ENCODE measurements at regions not wholly inside any gene's neighbourhood (a gene's known extent, or its start where the extent isn't known, plus 50 kb on each side); places are given as distances from the start of the nearest gene placed in this dataset.

- DNase-seq (ENCODE audit: extremely low read depth, low read depth, low spot score), result no peak
These were observed 245.6 kb upstream of the PEX5L start for GRCh38 chr3:180282386-180282785.

- DNase-seq (ENCODE audit: extremely low read depth, low read depth, low spot score), result no peak
These were observed 246.5 kb upstream of the PEX5L start for GRCh38 chr3:180283251-180283650.

GRCh38 chr3:180284331-180285110 lies 247.8 kb upstream of the PEX5L start:
- no peak for DNase-seq (ENCODE audit: extremely low read depth, low read depth, low spot score)

- no peak for DNase-seq (ENCODE audit: extremely low read depth, low read depth, low spot score)
These were observed 251.0 kb upstream of the PEX5L start for GRCh38 chr3:180287703-180288102.

GRCh38 chr3:180288816-180289215 lies 252.1 kb upstream of the PEX5L start:
- no peak for DNase-seq (ENCODE audit: extremely low read depth, low read depth, low spot score)

- DNase-seq (ENCODE audit: extremely low read depth, low read depth, low spot score), result no peak
These were observed 253.6 kb upstream of the PEX5L start for GRCh38 chr3:180290300-180290699.

- DNase-seq (ENCODE audit: extremely low read depth, low read depth, low spot score), result no peak
These were observed 257.7 kb upstream of the PEX5L start for GRCh38 chr3:180294282-180295027.

- DNase-seq (ENCODE audit: extremely low read depth, low read depth, low spot score), result no peak
These were observed 259.1 kb upstream of the PEX5L start for GRCh38 chr3:180295811-180296210.

GRCh38 chr3:180296971-180297370 lies 260.2 kb upstream of the PEX5L start:
- no peak for DNase-seq (ENCODE audit: extremely low read depth, low read depth, low spot score)

- DNase-seq (ENCODE audit: extremely low read depth, low read depth, low spot score), result no peak
These were observed 269.4 kb upstream of the PEX5L start for GRCh38 chr3:180306155-180306554.

GRCh38 chr3:180306691-180307090 lies 270.0 kb upstream of the PEX5L start:
- DNase-seq (ENCODE audit: extremely low read depth, low read depth, low spot score), result no peak

GRCh38 chr3:180311242-180311641 lies 274.5 kb upstream of the PEX5L start:
- no peak for DNase-seq (ENCODE audit: extremely low read depth, low read depth, low spot score)

GRCh38 chr3:180316321-180316720 lies 279.6 kb upstream of the PEX5L start:
- DNase-seq (ENCODE audit: extremely low read depth, low read depth, low spot score), result no peak

GRCh38 chr3:180319461-180319860 lies 282.5 kb upstream of the TTC14 start:
- no peak for DNase-seq (ENCODE audit: extremely low read depth, low read depth, low spot score)

- DNase-seq (ENCODE audit: extremely low read depth, low read depth, low spot score), result no peak
These were observed 281.3 kb upstream of the TTC14 start for GRCh38 chr3:180320631-180321030.

GRCh38 chr3:180321534-180321933 lies 280.4 kb upstream of the TTC14 start:
- DNase-seq (ENCODE audit: extremely low read depth, low read depth, low spot score), result no peak

GRCh38 chr3:180322829-180323228 lies 279.1 kb upstream of the TTC14 start:
- no peak for DNase-seq (ENCODE audit: extremely low read depth, low read depth, low spot score)

- DNase-seq (ENCODE audit: extremely low read depth, low read depth, low spot score), result no peak
These were observed 277.2 kb upstream of the TTC14 start for GRCh38 chr3:180324791-180325190.

- DNase-seq (ENCODE audit: extremely low read depth, low read depth, low spot score), result no peak
These were observed 276.4 kb upstream of the TTC14 start for GRCh38 chr3:180325533-180325932.

- DNase-seq (ENCODE audit: extremely low read depth, low read depth, low spot score), result no peak
These were observed 276.0 kb upstream of the TTC14 start for GRCh38 chr3:180325958-180326357.

- DNase-seq (ENCODE audit: extremely low read depth, low read depth, low spot score), result no peak
These were observed 272.8 kb upstream of the TTC14 start for GRCh38 chr3:180329187-180329586.

- DNase-seq (ENCODE audit: extremely low read depth, low read depth, low spot score), result no peak
These were observed 272.1 kb upstream of the TTC14 start for GRCh38 chr3:180329847-180330246.
